Femur (tissue), 1 donor: ENCODE measurements at regions not wholly inside any gene's neighbourhood (a gene's known extent, or its start where the extent isn't known, plus 50 kb on each side); places are given as distances from the start of the nearest gene placed in this dataset.
A peak's percentile ranks its signal among the peaks of the same experiment; 100 is the strongest.

ENCODE experiments used
- DNase-seq: peaks from one replicate; pipeline ENCODE4 v3.0.0-alpha.2; 2017

- no peak for DNase-seq
Observed at GRCh38 chr5:172568308-172568910, 72.7 kb upstream of the NEURL1B start.

GRCh38 chr5:172567843-172568242, 73.2 kb upstream of the NEURL1B start:
- no peak for DNase-seq

GRCh38 chr5:172567294-172567693, 73.8 kb upstream of the NEURL1B start:
- no peak for DNase-seq

- DNase-seq: no peak
Observed at GRCh38 chr5:172565931-172566665, 75.0 kb upstream of the NEURL1B start.

- no peak for DNase-seq
Observed at GRCh38 chr5:172565455-172565854, 75.6 kb upstream of the NEURL1B start.

- no peak for DNase-seq
Observed at GRCh38 chr5:172564883-172565282, 76.2 kb upstream of the NEURL1B start.

DNA sequence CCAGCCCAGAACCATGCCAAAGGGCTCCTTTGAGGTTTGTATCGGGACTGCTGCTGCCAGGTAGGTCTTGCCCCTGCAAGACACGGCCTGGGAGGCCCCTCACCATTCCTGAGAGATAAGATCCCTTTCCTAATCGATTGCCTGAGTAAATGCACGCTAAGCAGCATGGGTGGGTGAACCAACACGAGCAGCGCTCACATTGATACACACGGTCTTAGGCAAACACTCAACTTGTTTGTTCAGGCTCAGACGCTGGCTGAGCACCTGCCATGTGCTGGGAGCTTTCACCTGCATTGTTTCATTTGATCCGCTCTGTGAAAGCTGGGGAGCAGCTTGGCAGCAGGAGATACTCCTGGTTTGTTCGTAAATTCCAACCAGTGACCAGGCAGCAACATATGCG, 76.9 kb upstream of the NEURL1B start:
- DNase-seq: no peak

DNA sequence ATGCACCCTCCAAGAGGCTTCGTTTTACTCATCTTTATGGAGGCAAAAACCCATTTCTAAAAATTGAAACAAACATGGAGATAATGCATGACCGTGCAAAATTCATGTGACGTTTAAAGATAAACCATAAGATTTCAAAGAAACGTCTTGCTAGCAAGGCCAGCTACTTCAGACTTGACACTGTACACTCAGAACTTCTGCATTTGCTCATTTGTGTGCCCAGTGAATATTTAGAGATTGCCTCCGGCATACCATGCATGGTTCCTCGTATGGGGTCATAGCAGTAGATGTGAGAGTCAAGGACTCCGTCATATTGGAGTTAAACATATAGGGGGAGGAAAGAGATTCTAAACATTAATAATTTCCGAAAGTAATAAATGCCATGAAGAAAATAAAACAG, 78.6 kb upstream of the NEURL1B start:
- no peak for DNase-seq

DNA sequence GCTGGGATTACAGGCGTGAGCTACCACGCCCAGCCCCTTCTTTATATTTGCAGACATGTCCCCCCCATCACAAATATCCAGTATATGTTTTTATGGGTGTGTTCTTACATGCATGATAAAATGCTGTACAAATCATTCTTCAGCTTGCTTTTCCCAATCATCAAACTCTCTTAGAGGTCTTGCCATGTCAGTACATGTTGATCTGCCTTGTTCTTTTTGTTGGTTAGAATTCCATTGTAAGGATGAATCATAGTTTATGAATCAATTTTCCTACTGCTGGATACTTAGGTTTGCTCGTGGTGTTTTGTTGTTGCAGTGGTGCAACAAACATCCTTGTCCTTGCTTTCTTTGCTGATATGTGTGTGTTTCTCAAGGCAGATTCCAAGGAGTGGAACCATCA, 79.9 kb upstream of the NEURL1B start:
- no peak for DNase-seq

- peak; percentile 65 for DNase-seq
Observed at GRCh38 chr5:172559004-172559932, 81.8 kb upstream of the NEURL1B start.

GRCh38 chr5:172558076-172558976, 82.7 kb upstream of the NEURL1B start:
- no peak for DNase-seq

- DNase-seq: no peak
Observed at GRCh38 chr5:172556971-172557461, 84.0 kb upstream of the NEURL1B start.

- DNase-seq: no peak
Observed at GRCh38 chr5:172556262-172556661, 84.8 kb upstream of the NEURL1B start.

DNA sequence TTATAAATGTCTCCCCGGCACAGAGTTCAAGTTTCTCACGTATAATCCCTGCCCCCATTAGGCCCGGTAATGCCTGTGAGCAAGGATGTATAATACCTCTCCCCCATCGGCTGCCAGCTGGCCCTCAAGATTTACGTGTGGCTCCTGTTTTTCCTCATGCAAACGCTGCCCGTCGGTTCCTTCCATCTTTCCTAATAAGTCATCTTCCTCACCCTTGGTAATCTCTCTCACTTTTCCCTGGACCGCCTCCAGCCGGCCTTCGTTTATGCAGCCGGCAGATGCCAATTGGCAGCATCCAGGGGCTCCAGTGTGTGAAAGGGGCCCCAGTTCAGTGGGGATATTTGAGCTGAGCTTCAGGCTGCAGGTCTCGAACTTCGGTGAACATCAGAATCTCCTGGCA, 86.5 kb upstream of the NEURL1B start:
- no peak for DNase-seq

- no peak for DNase-seq
Observed at GRCh38 chr5:172553903-172554302, 87.2 kb upstream of the NEURL1B start.

GRCh38 chr5:172553167-172553566, 87.9 kb upstream of the NEURL1B start:
- DNase-seq: no peak

DNA sequence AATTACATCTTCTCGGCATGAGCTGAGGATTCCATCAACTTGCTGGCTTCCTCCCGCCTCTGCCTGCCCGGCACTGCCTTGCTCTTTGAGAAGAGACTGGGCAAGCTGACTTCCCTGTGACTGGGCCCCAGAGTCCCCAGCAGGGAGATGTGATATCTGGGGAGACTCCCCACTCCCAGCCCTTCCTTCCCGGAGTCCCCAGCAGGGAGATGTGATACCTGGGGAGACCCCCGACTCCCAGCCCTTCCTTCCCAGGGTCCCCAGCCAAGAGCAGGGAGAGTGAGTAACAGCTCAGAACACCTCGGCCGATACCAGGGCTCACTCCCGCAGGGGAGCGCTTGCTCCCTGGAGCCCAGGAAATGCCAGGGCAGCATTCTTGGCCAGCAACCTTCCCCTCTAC, 90.1 kb upstream of the NEURL1B start:
- no peak for DNase-seq

GRCh38 chr5:172550096-172550765, 90.8 kb upstream of the NEURL1B start:
- no peak for DNase-seq

GRCh38 chr5:172549696-172550095, 91.4 kb upstream of the NEURL1B start:
- no peak for DNase-seq

GRCh38 chr5:172548981-172549687, 91.9 kb upstream of the NEURL1B start:
- no peak for DNase-seq

DNA sequence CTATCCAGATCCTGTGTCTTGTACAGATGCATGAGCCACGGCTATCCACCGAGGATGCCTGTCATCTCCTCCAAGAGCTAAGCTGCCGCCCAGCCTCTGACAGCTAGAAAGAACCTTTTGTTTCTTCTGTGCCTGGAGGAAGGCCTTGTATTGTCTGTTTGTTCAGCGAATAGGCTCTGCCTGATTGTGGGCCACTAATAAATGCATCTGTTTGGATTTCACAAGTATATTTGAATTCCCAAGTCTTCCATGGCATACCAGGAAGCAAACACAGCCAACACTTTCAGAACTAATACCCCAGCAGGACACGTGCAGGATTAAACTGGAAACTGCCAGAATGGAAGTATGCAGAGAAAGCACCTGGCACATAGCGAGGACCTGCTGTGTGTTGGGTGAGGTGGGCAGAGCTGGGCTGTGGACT, 92.7 kb upstream of the NEURL1B start:
- no peak for DNase-seq
